Ascending aorta (tissue), 2 donors: ENCODE measurements at regions not wholly inside any gene's neighbourhood (a gene's known extent, or its start where the extent isn't known, plus 50 kb on each side); places are given as distances from the start of the nearest gene placed in this dataset.
"Not testable (repeated sequence)": the region's sequence is repeated elsewhere in the genome, so short reads cannot be mapped to it uniquely, and the experiment has no call there.

ENCODE experiments used
- DNase-seq, 2 donors: peaks; one replicate each; pipeline ENCODE4 v3.0.0-alpha.2; 2019; ENCODE audit warnings: low spot score in 2 of 2
- H3K27ac ChIP-seq, 2 donors: fragments of 200-600 bp; sonication (generic); one replicate each; pipeline ENCODE4 v1.5.1; 2016 to 2017; ENCODE audit warnings: mild to moderate bottlenecking in 1 of 2
- H3K27me3 ChIP-seq: fragments of 200-600 bp; sonication (generic); one replicate; pipeline ENCODE4 v1.5.1; 2017
- H3K36me3 ChIP-seq, 2 donors: fragments of 200-600 bp; sonication (generic); one replicate each; pipeline ENCODE4 v1.5.1; 2016
- H3K4me1 ChIP-seq, 2 donors: fragments of 200-600 bp; sonication (generic); one replicate each; pipeline ENCODE4 v1.5.1; 2016 to 2017; ENCODE audit warnings: mild to moderate bottlenecking in 1 of 2
- H3K4me3 ChIP-seq, 2 donors: fragments of 200-600 bp; sonication (generic); one replicate each; pipeline ENCODE4 v1.5.1; 2016 to 2017; ENCODE audit warnings: mild to moderate bottlenecking in 1 of 2
- H3K9me3 ChIP-seq, 2 donors: fragments of 200-600 bp; sonication (generic); one replicate each; pipeline ENCODE4 v1.5.1; 2016
- CTCF ChIP-seq, 3 experiments: fragments of 200-600 bp in 2 of 3; fragments of 450-650 bp in 1 of 3; sonication (generic) in 2 of 3; IDR thresholded peaks; one replicate each; pipeline ENCODE4 v1.5.1; 2016 to 2019; ENCODE audit warnings: antibody characterized with exemption in 3 of 3, mild to moderate bottlenecking in 1 of 3, moderate library complexity in 1 of 3
- intact Hi-C: fragments of 100-400 bp; cut with DNase I; formaldehyde crosslinking; loops from one replicate; pipeline ENCODE4 v1.15.1; 2023

- Histone ChIP-seq H3K4me3 (no peak overlapping the region), H3K9me3 (peaks cover 4 to 7% of the 10 kb centered on the region in 2 donors), H3K27ac (no peak overlapping the region), H3K4me1 (no peaks in the 10 kb centered on the region), H3K27me3 (no peaks in the 10 kb centered on the region), H3K36me3 (no peaks in the 10 kb centered on the region)
- no peak for TF ChIP-seq CTCF (IDR thresholded peaks at IDR 0.05)
- intact Hi-C loops: no loop called here
- DNase-seq: no peak
Measured at GRCh38 chr18:44356566-44357157, 324.0 kb upstream of the SETBP1 start.

DNA sequence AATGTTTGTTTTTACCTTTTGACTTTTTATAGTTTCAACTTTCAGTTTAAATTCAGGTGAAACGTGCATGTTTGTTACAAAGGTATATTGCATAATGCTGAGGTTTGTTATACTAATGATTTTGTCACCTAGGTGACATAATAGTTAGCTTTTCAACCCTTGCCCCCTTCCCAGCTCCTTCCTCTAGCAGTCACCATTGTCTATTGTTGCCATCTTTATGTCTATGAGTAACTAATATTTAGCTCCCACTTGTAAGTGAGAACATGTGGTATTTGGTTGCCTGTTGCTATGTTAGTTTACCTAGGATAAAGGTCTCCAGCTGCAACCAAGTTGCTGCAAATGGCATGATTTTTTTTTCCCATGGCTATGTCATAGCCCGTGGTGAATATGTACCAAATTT lies 322.3 kb upstream of the SETBP1 start:
- Histone ChIP-seq H3K4me3 (no peak overlapping the region), H3K9me3 (peaks cover 4 to 7% of the 10 kb centered on the region in 2 donors), H3K27me3 (no peaks in the 10 kb centered on the region), H3K4me1 (no peaks in the 10 kb centered on the region), H3K27ac (no peak overlapping the region), H3K36me3 (no peaks in the 10 kb centered on the region)
- intact Hi-C loops: no loop called here
- DNase-seq: no peak
- TF ChIP-seq CTCF (IDR thresholded peaks at IDR 0.05): no peak

DNA sequence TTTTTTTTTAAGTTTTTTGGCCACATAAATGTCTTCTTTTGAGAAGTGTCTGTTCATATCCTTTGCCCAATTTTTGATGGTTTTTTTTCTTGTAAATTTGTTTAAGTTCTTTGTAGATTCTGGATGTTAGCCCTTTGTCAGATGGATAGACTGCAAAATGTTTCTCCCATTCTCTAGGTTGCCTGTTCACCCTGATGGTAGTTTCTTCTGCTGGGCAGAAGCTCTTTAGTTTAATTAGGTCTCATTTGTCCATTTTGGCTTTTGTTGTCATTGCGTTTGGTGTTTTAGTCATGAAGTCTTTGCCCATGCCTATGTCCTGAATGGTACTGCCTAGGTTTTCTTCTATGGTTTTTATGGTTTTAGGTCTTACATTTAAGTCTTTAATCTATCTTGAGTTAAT lies 320.9 kb upstream of the SETBP1 start:
- H3K4me3 ChIP-seq, H3K27me3 ChIP-seq, intact Hi-C loops, H3K36me3 ChIP-seq, H3K4me1 ChIP-seq, H3K9me3 ChIP-seq, DNase-seq, H3K27ac ChIP-seq: not testable (repeated sequence)

DNA sequence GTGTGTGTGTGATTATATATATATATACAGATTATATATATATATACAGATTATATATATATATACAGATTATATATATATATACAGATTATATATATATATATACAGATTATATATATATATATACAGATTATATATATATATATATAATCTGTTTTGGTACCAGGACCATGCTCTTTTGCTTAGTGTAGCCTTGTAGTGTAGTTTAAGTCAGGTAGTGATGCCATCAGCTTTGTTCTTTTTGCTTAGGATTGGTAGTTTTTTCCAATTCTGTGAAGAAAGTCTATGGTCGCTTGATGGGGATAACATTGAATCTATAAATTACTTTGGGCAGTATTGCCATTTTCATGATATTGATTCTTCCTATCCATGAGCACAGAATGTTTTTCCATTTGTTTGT lies 318.5 kb upstream of the SETBP1 start:
- H3K36me3 ChIP-seq, H3K4me1 ChIP-seq, H3K27ac ChIP-seq, intact Hi-C loops, H3K9me3 ChIP-seq, H3K4me3 ChIP-seq, H3K27me3 ChIP-seq, DNase-seq: not testable (repeated sequence)

- Histone ChIP-seq H3K4me3 (no peak overlapping the region), H3K9me3 (peaks cover 0 to 22% of the 10 kb centered on the region in 2 donors), H3K27me3 (no peaks in the 10 kb centered on the region), H3K27ac (no peak overlapping the region), H3K4me1 (no peaks in the 10 kb centered on the region), H3K36me3 (no peaks in the 10 kb centered on the region)
- DNase-seq: no peak
- intact Hi-C loops: no loop called here
- no peak for TF ChIP-seq CTCF (IDR thresholded peaks at IDR 0.05)
Measured at GRCh38 chr18:44370861-44371260, 309.8 kb upstream of the SETBP1 start.

GRCh38 chr18:44374966-44375365 lies 305.7 kb upstream of the SETBP1 start:
- Histone ChIP-seq H3K4me1 (no peaks in the 10 kb centered on the region), H3K36me3 (no peaks in the 10 kb centered on the region), H3K9me3 (peaks cover 0 to 16% of the 10 kb centered on the region in 2 donors), H3K4me3 (no peak overlapping the region), H3K27me3 (no peaks in the 10 kb centered on the region), H3K27ac (no peak overlapping the region)
- TF ChIP-seq CTCF (IDR thresholded peaks at IDR 0.05): no peak
- intact Hi-C loops: no loop called here
- no peak for DNase-seq

DNA sequence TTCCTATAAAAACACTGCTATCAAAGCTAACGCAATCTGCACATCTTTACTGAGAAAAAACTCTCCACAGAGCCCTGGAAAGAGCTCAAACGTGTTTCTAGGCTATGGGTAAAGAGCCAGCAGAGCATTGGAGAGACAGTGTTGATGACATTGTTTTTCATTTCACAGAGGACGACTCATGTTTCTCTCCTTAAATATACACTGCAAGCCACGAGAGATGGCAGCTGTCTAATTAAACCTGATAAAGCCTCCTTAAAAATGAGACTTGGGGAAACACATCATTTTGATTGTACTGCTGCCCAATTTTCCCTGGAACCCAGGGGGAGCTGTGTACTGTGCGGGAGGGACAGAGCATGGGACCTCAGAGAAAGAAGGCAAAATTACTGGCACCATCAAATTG lies 294.3 kb upstream of the SETBP1 start:
- Histone ChIP-seq H3K4me1 (no peaks in the 10 kb centered on the region), H3K9me3 (no peaks in the 10 kb centered on the region), H3K4me3 (no peak overlapping the region), H3K27ac (no peak overlapping the region), H3K36me3 (no peaks in the 10 kb centered on the region), H3K27me3 (no peaks in the 10 kb centered on the region)
- TF ChIP-seq CTCF (IDR thresholded peaks at IDR 0.05): no peak
- intact Hi-C loops: no loop called here
- no peak for DNase-seq
